SU-DHL-6 (cell line): ENCODE measurements at regions not wholly inside any gene's neighbourhood (a gene's known extent, or its start where the extent isn't known, plus 50 kb on each side); places are given as distances from the start of the nearest gene placed in this dataset.

Source experiments
- H2AFZ ChIP-seq: fragments of 200-600 bp; sonication (generic); 2 replicates; pipeline ENCODE4 v1.6.1; 2014; ENCODE audit warnings: low read depth, mild to moderate bottlenecking, moderate library complexity, mixed read lengths, antibody characterized with exemption, low read length; ENCODE audit not compliant: severe bottlenecking
- H3F3A ChIP-seq: fragments of 200-600 bp; shearing (Covaris generic); 2 replicates; pipeline ENCODE4 v1.6.0; 2016; ENCODE audit warnings: antibody characterized with exemption, mild to moderate bottlenecking; ENCODE audit not compliant: insufficient read depth
- H3K27ac ChIP-seq: fragments of 200-600 bp; sonication (generic); 2 replicates; pipeline ENCODE4 v1.5.1; 2016; ENCODE audit warnings: low read depth, mild to moderate bottlenecking, low read length, moderate library complexity, mixed read lengths
- H3K27me3 ChIP-seq: fragments of 200-600 bp; sonication (generic), shearing (Covaris generic); 2 replicates; pipeline ENCODE4 v1.6.0; 2014; ENCODE audit warnings: mild to moderate bottlenecking, low read length
- H3K36me3 ChIP-seq: fragments of 200-600 bp; sonication (generic); 2 replicates; pipeline ENCODE4 v1.6.1; 2014; ENCODE audit warnings: mild to moderate bottlenecking, low read length, mixed read lengths
- H3K4me2 ChIP-seq: fragments of 300-600, 200-600 bp; shearing (Covaris generic), sonication (generic); 2 replicates; pipeline ENCODE4 v1.6.0; 2014; ENCODE audit warnings: low read length, low read depth, mild to moderate bottlenecking; ENCODE audit not compliant: poor library complexity, severe bottlenecking
- H3K4me3 ChIP-seq: fragments of 200-600 bp; sonication (generic); 2 replicates; pipeline ENCODE4 v1.5.1; 2014; ENCODE audit warnings: antibody characterized with exemption, low read length, mild to moderate bottlenecking, mixed read lengths; ENCODE audit not compliant: insufficient read depth, poor library complexity, severe bottlenecking
- H3K79me2 ChIP-seq: fragments of 200-600 bp; sonication (generic); 2 replicates; pipeline ENCODE4 v1.6.1; 2014; ENCODE audit warnings: mild to moderate bottlenecking, low read length, moderate library complexity; ENCODE audit not compliant: insufficient read depth
- H3K9ac ChIP-seq: fragments of 200-600 bp; sonication (generic); 2 replicates; pipeline ENCODE4 v1.7.0; 2014; ENCODE audit warnings: mild to moderate bottlenecking, low read length
- H3K9me2 ChIP-seq: fragments of 200-600 bp; sonication (generic); replicated peaks from 2 replicates; pipeline ENCODE4 v1.6.1; 2014; ENCODE audit warnings: low read length; ENCODE audit not compliant: insufficient read depth
- H3K9me3 ChIP-seq: fragments of 200-600 bp; sonication (generic); 2 replicates; pipeline ENCODE4 v1.6.1; 2014; ENCODE audit warnings: low read length, mixed read lengths; ENCODE audit not compliant: insufficient read depth
- H4K20me1 ChIP-seq: fragments of 200-600 bp; sonication (generic); 2 replicates; pipeline ENCODE4 v1.6.1; 2014; ENCODE audit warnings: low read depth, mild to moderate bottlenecking, antibody characterized with exemption, low read length, moderate library complexity, mixed read lengths
- EZH2phosphoT487 ChIP-seq: fragments of 200-600 bp; sonication (generic), shearing (Covaris generic); conservative IDR thresholded peaks from 2 replicates; pipeline ENCODE4 v1.6.1; 2018; ENCODE audit warnings: mild to moderate bottlenecking, antibody characterized with exemption, low read length, moderate library complexity, mixed read lengths
- TF ChIP-seq, protein P1 (sequence below): fragments of 200-600 bp; sonication (generic); IDR thresholded peaks from one replicate; pipeline ENCODE4 v1.5.1; 2017; ENCODE audit warnings: antibody characterized with exemption, mild to moderate bottlenecking, low read length, moderate library complexity; ENCODE audit not compliant: insufficient read depth, poor library complexity, severe bottlenecking

DNA sequence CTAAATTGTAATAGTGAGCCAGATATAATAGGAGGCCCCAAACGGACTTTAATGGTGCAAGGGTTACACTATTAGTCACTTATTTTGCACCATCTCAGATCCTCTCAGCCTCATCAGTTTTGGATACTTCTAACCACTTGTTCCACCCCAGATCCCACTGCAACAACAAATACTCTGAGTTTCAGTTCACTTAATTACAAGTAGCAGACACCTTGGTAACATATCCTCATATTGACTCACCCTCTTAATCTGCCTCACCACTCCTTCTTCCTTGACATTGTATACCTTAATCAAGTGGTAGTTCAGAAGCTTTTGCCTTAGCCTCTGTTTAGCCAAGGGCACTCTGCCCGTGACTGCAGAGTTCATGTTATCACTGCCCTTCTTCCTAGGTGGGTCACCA lies 256.1 kb upstream of the UBASH3B start:
- Histone ChIP-seq H3K27me3 (no peaks in the 10 kb centered on the region), H3K79me2 (no peaks in the 10 kb centered on the region), H3F3A (no peaks in the 10 kb centered on the region), H2AFZ (no peak overlapping the region), H3K4me3 (no peak overlapping the region), H3K9me2 (no peaks in the 10 kb centered on the region), H3K36me3 (no peaks in the 10 kb centered on the region), H3K4me2 (no peak overlapping the region), H4K20me1 (no peaks in the 10 kb centered on the region), H3K27ac (no peak overlapping the region), H3K9ac (no peak overlapping the region), H3K9me3 (no peaks in the 10 kb centered on the region)
- TF ChIP-seq, protein P1, sequence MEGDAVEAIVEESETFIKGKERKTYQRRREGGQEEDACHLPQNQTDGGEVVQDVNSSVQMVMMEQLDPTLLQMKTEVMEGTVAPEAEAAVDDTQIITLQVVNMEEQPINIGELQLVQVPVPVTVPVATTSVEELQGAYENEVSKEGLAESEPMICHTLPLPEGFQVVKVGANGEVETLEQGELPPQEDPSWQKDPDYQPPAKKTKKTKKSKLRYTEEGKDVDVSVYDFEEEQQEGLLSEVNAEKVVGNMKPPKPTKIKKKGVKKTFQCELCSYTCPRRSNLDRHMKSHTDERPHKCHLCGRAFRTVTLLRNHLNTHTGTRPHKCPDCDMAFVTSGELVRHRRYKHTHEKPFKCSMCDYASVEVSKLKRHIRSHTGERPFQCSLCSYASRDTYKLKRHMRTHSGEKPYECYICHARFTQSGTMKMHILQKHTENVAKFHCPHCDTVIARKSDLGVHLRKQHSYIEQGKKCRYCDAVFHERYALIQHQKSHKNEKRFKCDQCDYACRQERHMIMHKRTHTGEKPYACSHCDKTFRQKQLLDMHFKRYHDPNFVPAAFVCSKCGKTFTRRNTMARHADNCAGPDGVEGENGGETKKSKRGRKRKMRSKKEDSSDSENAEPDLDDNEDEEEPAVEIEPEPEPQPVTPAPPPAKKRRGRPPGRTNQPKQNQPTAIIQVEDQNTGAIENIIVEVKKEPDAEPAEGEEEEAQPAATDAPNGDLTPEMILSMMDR, result no peak
- TF ChIP-seq EZH2phosphoT487, result no peak

GRCh38 chr11:122398851-122399250 lies 256.7 kb upstream of the UBASH3B start:
- no peaks in the 10 kb centered on the region for H4K20me1 ChIP-seq
- no peaks in the 10 kb centered on the region for H3F3A ChIP-seq
- H3K9ac ChIP-seq, result no peak overlapping the region
- no peak overlapping the region for H2AFZ ChIP-seq
- H3K9me2 ChIP-seq, result no peaks in the 10 kb centered on the region
- H3K4me2 ChIP-seq, result no peak overlapping the region
- H3K79me2 ChIP-seq, result no peaks in the 10 kb centered on the region
- no peaks in the 10 kb centered on the region for H3K27me3 ChIP-seq
- no peaks in the 10 kb centered on the region for H3K36me3 ChIP-seq
- TF ChIP-seq EZH2phosphoT487, result no peak
- TF ChIP-seq, protein P1, result no peak
- no peak overlapping the region for H3K27ac ChIP-seq
- no peak overlapping the region for H3K4me3 ChIP-seq
- no peaks in the 10 kb centered on the region for H3K9me3 ChIP-seq

GRCh38 chr11:122398167-122398566 lies 257.4 kb upstream of the UBASH3B start:
- H2AFZ ChIP-seq, result no peak overlapping the region
- no peaks in the 10 kb centered on the region for H3K36me3 ChIP-seq
- no peaks in the 10 kb centered on the region for H3K79me2 ChIP-seq
- no peak overlapping the region for H3K27ac ChIP-seq
- no peaks in the 10 kb centered on the region for H4K20me1 ChIP-seq
- H3F3A ChIP-seq, result no peaks in the 10 kb centered on the region
- H3K9ac ChIP-seq, result no peak overlapping the region
- no peaks in the 10 kb centered on the region for H3K9me2 ChIP-seq
- H3K9me3 ChIP-seq, result no peaks in the 10 kb centered on the region
- H3K27me3 ChIP-seq, result no peaks in the 10 kb centered on the region
- TF ChIP-seq, protein P1, result no peak
- no peak for TF ChIP-seq EZH2phosphoT487
- H3K4me3 ChIP-seq, result no peak overlapping the region
- no peak overlapping the region for H3K4me2 ChIP-seq
